ENCODE measurements at regions not wholly inside any gene's neighbourhood (a gene's known extent, or its start where the extent isn't known, plus 50 kb on each side); places are given as distances from the start of the nearest gene placed in this dataset.
"Not testable (repeated sequence)": the region's sequence is repeated elsewhere in the genome, so short reads cannot be mapped to it uniquely, and the experiment has no call there.

- H3K9me3 Mint-ChIP-seq: no peaks in the 10 kb centered on the region
- peaks cover 34% of the 10 kb centered on the region for H3K27me3 Mint-ChIP-seq
- H3K4me1 Mint-ChIP-seq: peaks cover 0 to 3% (median 0%) of the 10 kb centered on the region in 3 donors
- no peak overlapping the region for H3K4me3 Mint-ChIP-seq
- H3K27ac Mint-ChIP-seq: peak overlapping the region in 1 of 3 donors; percentile 49
- no peaks in the 10 kb centered on the region for H3K36me3 Mint-ChIP-seq
These were observed 92.3 kb downstream of the HIF1AN start for GRCh38 chr10:100628061-100628460.

- H3K4me3 Mint-ChIP-seq: no peak overlapping the region
- H3K9me3 Mint-ChIP-seq: no peaks in the 10 kb centered on the region
- peaks cover 0 to 3% (median 0%) of the 10 kb centered on the region in 3 donors for H3K4me1 Mint-ChIP-seq
- H3K27ac Mint-ChIP-seq: no peak overlapping the region
- peaks cover 1% of the 10 kb centered on the region for H3K36me3 Mint-ChIP-seq
- H3K27me3 Mint-ChIP-seq: peaks cover 37% of the 10 kb centered on the region
These were observed 95.4 kb downstream of the HIF1AN start for GRCh38 chr10:100631192-100631591.

GRCh38 chr10:100632027-100632426 lies 96.3 kb downstream of the HIF1AN start:
- Mint-ChIP-seq H3K4me3 (peak overlapping the region in 1 of 4 donors; percentile 1), H3K36me3 (peaks cover 1% of the 10 kb centered on the region), H3K27me3 (peaks cover 34% of the 10 kb centered on the region), H3K4me1 (peaks cover 0 to 3% (median 0%) of the 10 kb centered on the region in 3 donors), H3K27ac (no peak overlapping the region), H3K9me3 (no peaks in the 10 kb centered on the region)

- Mint-ChIP-seq H3K27me3 (peaks cover 39% of the 10 kb centered on the region), H3K4me1 (peaks cover 0 to 3% (median 0%) of the 10 kb centered on the region in 3 donors), H3K36me3 (peaks cover 1% of the 10 kb centered on the region), H3K27ac (no peak overlapping the region), H3K4me3 (no peak overlapping the region), H3K9me3 (no peaks in the 10 kb centered on the region)
These were observed 98.3 kb downstream of the HIF1AN start for GRCh38 chr10:100634034-100634433.

GRCh38 chr10:100636848-100637553 lies 101.3 kb downstream of the HIF1AN start:
- no peak overlapping the region for H3K4me3 Mint-ChIP-seq
- H3K27ac Mint-ChIP-seq: no peak overlapping the region
- H3K36me3 Mint-ChIP-seq: peaks cover 1% of the 10 kb centered on the region
- peaks cover 41% of the 10 kb centered on the region for H3K27me3 Mint-ChIP-seq
- H3K9me3 Mint-ChIP-seq: peaks cover 0 to 8% (median 0%) of the 10 kb centered on the region in 3 donors
- peaks cover 0 to 3% (median 0%) of the 10 kb centered on the region in 3 donors for H3K4me1 Mint-ChIP-seq

- no peak overlapping the region for H3K4me3 Mint-ChIP-seq
- H3K27me3 Mint-ChIP-seq: peaks cover 45% of the 10 kb centered on the region
- peaks cover 0 to 8% (median 0%) of the 10 kb centered on the region in 3 donors for H3K9me3 Mint-ChIP-seq
- H3K4me1 Mint-ChIP-seq: no peaks in the 10 kb centered on the region
- peaks cover 1% of the 10 kb centered on the region for H3K36me3 Mint-ChIP-seq
- no peak overlapping the region for H3K27ac Mint-ChIP-seq
These were observed 102.0 kb downstream of the HIF1AN start for GRCh38 chr10:100637785-100638184.

- not testable (repeated sequence) for H3K36me3 Mint-ChIP-seq, H3K4me3 Mint-ChIP-seq, H3K4me1 Mint-ChIP-seq, H3K9me3 Mint-ChIP-seq
- peak overlapping the region in 1 of 3 donors; percentile 71 for H3K27ac Mint-ChIP-seq
- peaks cover 45% of the 10 kb centered on the region for H3K27me3 Mint-ChIP-seq
These were observed 103.2 kb downstream of the HIF1AN start for GRCh38 chr10:100638969-100639368.

GRCh38 chr10:100642295-100642994 lies 102.9 kb upstream of the PAX2 start:
- Mint-ChIP-seq H3K36me3 (no peaks in the 10 kb centered on the region), H3K4me3 (no peak overlapping the region), H3K9me3 (peaks cover 0 to 8% (median 0%) of the 10 kb centered on the region in 3 donors), H3K27ac (peak overlapping the region in 1 of 3 donors; percentile 28), H3K4me1 (peaks cover 0 to 3% (median 0%) of the 10 kb centered on the region in 3 donors), H3K27me3 (peaks cover 46% of the 10 kb centered on the region)

GRCh38 chr10:100645091-100645490 lies 100.3 kb upstream of the PAX2 start:
- H3K36me3 Mint-ChIP-seq: no peaks in the 10 kb centered on the region
- peaks cover 35% of the 10 kb centered on the region for H3K27me3 Mint-ChIP-seq
- H3K27ac Mint-ChIP-seq: peak overlapping the region in 1 of 3 donors; percentile 87
- H3K4me1 Mint-ChIP-seq: peaks cover 0 to 3% (median 1%) of the 10 kb centered on the region in 3 donors
- H3K9me3 Mint-ChIP-seq: peaks cover 0 to 10% (median 0%) of the 10 kb centered on the region in 3 donors
- no peak overlapping the region for H3K4me3 Mint-ChIP-seq

GRCh38 chr10:100645613-100646392 lies 99.6 kb upstream of the PAX2 start:
- H3K4me1 Mint-ChIP-seq: peaks cover 0 to 3% (median 1%) of the 10 kb centered on the region in 3 donors
- no peak overlapping the region for H3K27ac Mint-ChIP-seq
- no peaks in the 10 kb centered on the region for H3K36me3 Mint-ChIP-seq
- H3K9me3 Mint-ChIP-seq: peaks cover 0 to 11% (median 0%) of the 10 kb centered on the region in 3 donors
- H3K27me3 Mint-ChIP-seq: peaks cover 32% of the 10 kb centered on the region
- no peak overlapping the region for H3K4me3 Mint-ChIP-seq

GRCh38 chr10:100647928-100648327 lies 97.5 kb upstream of the PAX2 start:
- peaks cover 0 to 5% (median 0%) of the 10 kb centered on the region in 3 donors for H3K9me3 Mint-ChIP-seq
- H3K27ac Mint-ChIP-seq: no peak overlapping the region
- peaks cover 32% of the 10 kb centered on the region for H3K27me3 Mint-ChIP-seq
- no peak overlapping the region for H3K4me3 Mint-ChIP-seq
- H3K4me1 Mint-ChIP-seq: peaks cover 0 to 3% (median 1%) of the 10 kb centered on the region in 3 donors
- no peaks in the 10 kb centered on the region for H3K36me3 Mint-ChIP-seq

- Mint-ChIP-seq H3K9me3 (peaks cover 0 to 5% (median 0%) of the 10 kb centered on the region in 3 donors), H3K36me3 (no peaks in the 10 kb centered on the region), H3K4me1 (peaks cover 9 to 11% (median 10%) of the 10 kb centered on the region in 3 donors), H3K4me3 (no peak overlapping the region), H3K27me3 (peaks cover 40% of the 10 kb centered on the region), H3K27ac (no peak overlapping the region)
These were observed 94.7 kb upstream of the PAX2 start for GRCh38 chr10:100650693-100651092.

- not testable (repeated sequence) for H3K9me3 Mint-ChIP-seq, H3K27ac Mint-ChIP-seq, H3K36me3 Mint-ChIP-seq, H3K4me3 Mint-ChIP-seq
- Mint-ChIP-seq H3K27me3 (peaks cover 41% of the 10 kb centered on the region), H3K4me1 (peaks cover 10 to 12% (median 11%) of the 10 kb centered on the region in 3 donors)
These were observed 94.3 kb upstream of the PAX2 start for GRCh38 chr10:100651099-100651498.

- Mint-ChIP-seq H3K9me3 (peaks cover 0 to 5% (median 0%) of the 10 kb centered on the region in 3 donors), H3K4me3 (no peak overlapping the region), H3K4me1 (peaks cover 10 to 12% (median 11%) of the 10 kb centered on the region in 3 donors), H3K27me3 (peaks cover 37% of the 10 kb centered on the region), H3K27ac (no peak overlapping the region), H3K36me3 (no peaks in the 10 kb centered on the region)
These were observed 93.5 kb upstream of the PAX2 start for GRCh38 chr10:100651916-100652315.

All from IgD-negative memory B cell (primary cell).